ENCODE measurements at regions not wholly inside any gene's neighbourhood (a gene's known extent, or its start where the extent isn't known, plus 50 kb on each side); places are given as distances from the start of the nearest gene placed in this dataset.

DNA sequence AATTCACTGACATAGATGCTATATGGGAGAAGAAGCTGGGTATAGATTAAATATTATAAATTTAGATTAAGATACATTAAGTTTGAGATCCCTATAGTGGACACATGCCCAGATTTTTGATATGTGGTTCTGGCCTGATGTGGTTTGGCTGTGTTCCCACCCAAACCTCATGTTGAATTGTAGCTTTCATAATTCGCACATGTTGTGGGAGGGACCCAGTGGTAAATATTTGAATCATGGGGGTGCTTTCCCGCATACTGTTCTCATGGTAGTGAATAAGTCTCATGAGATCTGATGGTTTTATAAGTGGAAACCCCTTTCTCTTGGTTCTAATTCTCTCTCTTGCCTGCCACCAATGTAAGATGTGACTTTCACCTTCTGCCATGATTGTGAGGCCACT, 189.4 kb upstream of the CD96 start:
- DNase-seq (no peak), ATAC-seq (no peak)

DNA sequence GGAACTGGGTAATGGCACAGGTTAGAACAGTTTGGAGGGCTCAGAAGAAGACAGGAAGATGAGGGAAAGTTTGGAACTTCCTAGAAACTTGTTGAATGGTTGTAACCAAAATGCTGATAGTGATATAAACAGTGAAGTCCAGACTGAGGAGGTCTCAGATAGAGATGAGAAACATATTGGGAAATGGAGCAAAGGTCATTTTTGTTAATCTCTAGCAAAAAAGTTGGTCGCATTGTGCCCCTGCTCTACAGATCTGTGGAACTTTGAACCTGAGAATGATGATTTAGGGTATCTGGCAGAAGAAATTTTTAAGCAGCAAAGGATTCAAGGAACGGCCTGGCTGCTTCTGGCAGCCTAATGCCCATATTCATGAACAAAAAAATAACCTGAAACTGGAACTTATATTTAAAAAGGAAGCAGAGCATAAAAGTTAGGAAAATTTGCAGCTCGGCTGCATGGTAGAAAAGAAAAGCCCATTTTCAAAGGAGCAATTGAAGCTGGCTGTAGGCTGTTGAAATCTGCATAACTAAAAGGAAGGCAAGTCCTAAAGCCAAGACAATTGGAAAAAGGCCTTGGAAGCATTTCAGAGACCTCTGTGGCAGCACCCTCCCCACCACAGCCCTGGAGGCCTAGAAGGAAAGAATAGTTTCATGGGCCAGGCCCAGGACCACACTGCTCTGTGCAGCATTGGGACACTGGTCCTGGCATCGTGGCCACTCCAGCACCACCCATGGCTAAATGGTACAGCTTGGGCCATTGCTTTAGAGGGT, 182.6 kb upstream of the CD96 start:
- ATAC-seq (peak; percentile 32), DNase-seq (no peak)

DNA sequence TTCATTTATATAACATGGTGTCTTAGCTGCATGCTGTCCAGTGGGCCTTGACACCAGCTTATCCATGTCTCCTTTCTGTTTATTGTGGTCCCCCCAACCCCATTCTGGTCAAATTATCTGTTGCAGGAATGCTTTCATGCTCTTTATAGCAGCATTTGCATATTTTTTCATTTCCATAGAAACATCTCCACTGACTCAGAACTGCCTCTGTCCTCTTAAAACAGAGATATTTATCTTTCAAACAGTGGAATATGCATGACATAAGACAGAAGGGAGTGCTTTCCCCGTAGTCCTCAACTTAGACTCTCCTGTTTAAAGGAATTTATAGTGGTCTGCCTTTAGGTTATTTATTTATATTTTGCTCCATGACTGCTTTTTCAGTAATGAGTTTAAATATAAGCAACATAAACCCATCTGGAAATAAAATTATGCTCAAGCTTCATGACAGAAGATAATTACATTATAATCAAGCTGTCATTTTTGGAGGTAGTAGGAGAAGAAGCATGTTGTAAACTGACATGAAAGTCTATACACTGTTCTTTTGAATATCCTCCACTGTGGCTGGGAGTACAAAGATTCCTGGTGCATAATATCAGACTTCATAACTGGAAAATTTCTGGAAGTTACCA, 179.5 kb upstream of the CD96 start:
- ATAC-seq: no peak
- no peak for DNase-seq

DNA sequence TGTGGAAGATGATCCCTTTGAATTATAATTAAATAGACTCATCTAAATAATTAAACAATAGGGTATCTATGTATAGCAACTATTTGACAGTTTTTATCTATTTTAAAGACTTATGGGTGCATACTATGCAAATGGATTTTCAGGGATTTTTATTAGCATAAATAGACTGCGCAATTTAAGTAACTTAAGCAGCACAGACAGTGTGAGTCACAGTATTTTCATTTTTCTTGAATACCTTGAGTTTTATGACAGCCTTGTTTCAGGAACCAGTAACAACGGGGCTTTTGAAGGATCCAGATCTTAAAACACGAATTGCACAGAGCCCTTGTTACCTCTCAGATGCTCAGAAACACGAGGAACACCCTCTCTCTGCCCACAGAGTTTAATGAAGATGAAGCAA, 175.5 kb upstream of the CD96 start:
- no peak for ATAC-seq
- DNase-seq: no peak

DNA sequence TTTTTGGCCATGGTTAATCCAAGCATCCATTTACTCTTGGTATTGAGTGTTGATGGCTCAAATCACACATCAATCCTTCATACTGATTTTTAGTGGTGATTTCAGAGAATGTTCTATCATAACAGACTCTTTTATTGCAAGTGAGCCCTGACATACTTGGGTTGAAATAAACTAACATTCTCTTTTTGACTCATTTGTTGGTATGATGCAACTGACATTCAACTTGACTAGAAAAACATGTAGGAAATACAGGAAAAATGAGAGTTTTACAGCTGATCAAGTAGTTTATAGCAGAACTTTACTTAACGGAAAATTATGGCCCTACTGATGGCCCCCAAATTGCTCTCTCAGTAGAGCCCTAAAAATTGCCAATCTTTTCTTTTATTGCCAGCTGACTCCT, 173.9 kb upstream of the CD96 start:
- DNase-seq (no peak), ATAC-seq (no peak)

DNA sequence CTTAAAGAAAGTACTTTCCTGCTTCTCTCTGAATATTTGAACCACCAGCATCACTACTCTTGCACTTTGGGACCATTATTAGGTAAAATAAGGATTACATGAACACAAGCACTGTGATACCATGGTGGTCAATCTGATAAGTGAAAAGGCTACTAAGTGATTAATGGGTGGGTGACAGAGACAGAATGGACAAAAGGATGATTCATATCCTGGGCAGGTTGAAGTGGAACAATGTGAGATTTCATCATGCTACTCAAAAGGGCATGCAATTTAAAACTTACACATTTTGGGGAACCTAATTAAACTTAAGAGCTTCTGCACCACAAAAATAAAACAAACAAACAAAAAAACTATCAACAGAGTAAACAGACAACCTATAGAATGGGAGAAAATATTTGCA, 172.0 kb upstream of the CD96 start:
- ATAC-seq (no peak), DNase-seq (no peak)

DNA sequence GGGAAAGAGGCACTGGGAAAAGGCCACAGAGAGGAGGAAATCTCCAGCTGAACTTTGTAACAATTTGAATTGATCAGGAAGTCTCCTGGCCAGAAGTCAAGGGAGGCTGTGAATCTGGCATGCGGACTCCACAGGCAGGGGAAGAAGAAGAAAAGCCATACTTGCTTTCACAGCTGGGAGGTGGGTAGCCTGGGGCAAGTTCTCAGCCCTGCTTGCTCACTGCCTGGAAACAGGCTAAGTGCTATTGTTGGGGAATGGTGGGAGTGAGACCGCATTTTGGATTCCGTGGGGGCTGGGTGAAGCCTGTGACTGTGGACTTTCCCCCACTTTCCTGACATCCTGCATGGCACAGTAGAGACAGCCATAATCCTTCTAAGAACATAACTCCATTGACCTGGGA, 168.8 kb upstream of the CD96 start:
- ATAC-seq: no peak

DNA sequence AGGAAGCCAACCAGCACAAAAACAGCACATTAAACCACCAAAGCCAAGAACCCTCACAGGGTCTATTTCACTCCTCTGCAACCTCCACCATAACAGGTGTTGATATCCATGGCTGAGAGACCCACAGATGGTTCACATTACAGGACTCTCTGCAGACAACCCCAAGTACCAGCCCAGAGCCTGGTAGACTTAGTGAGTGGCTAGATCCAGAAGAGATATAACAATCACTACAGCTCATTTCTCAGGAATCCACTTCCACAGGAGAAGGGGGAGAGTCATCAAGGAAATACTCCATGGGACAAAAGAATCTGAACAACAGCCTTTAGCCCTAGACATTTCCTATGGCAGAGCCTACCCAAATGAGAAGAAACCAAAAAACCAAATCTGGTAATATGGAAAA, 168.1 kb upstream of the CD96 start:
- no peak for ATAC-seq
- no peak for DNase-seq

More for the DNA sequence above, 168.8 kb upstream of the CD96 start:
- no peak for DNase-seq

DNA sequence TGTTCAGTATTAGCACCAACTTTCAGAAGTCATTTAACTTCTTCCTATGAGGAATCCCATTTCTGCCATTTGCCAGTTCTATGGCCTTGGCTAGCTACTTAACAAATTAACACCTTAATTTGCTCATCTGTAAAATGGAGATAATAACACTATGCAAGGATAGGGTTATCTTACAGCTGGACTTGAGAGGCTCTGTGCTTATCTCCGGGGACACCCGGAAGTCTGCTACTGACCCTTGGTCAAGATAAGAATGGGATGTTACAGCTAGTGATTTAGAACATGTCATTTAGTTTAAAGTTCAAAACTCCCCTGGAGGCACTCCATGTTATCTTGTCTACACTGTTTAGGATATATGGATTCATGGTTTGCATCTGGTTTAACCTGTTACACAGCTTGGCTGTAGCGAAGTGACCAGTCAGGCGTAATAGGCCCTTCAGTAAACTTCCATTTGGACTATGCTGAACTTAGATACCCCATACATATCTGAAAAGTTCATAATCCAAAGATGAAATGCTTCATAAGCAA, 156.0 kb upstream of the CD96 start:
- DNase-seq: no peak
- no peak for ATAC-seq

DNA sequence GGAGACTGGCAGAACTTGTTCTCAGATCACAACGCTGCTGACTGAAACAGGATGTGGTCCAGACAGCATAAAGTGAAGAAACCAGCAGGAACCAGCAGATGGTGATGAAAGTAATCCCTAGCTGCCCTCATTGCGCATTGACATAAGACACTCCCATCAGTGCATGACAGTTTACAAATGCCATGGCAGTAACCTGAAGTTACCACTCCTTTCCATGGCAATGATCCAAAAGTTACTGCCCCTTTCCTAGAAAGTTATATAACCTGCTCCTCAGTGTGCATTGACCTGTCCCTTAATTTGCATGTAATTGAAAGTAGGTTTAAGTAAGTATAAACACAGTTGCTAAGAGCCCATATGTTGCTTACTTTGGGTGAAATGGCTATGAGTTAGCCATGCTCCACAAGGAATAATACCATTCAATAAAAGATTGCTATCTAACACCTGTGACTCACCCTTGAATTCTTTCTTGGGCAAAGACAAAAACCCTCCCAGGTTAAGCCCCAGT, 149.1 kb upstream of the CD96 start:
- peak; percentile 69 for ATAC-seq
- DNase-seq: peak; percentile 18

DNA sequence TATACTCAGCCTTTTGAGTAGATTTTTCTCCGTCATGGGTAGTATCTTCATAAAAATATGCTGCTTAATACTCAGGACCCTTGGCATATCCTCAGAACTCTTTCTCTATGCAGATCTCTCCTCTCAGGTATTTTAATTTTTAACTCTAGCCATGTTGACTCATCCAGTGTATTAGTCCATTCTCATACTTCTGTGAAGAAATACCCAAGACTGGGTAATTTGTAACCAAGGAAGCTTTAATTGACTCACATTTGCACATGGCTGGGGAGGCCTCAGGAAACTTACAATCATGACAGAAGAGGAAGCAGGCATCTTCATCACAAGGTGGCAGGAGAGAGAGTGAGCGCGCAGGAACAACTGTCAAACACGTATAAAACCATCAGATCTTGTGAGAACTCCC, 129.3 kb upstream of the CD96 start:
- peak; percentile 40 for ATAC-seq
- no peak for DNase-seq

DNA sequence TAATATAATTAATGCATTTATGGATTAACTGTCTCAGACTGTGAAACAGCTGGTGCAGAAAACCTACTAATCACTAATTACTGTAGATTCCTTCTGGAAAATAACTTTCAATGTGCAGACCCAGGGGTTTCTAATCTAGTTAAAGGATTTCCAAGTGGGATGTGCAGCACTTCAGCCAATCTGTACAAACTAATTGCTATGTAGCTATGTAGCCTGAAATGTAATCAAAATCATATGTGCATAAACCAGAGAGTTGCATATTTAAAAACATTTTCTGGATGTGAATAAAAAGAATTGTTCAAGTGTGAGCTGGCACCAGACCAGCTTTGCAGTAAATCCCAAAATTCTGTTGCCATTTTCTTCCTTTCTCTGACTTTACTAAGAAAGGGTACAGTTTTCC, 127.5 kb upstream of the CD96 start:
- DNase-seq (no peak), ATAC-seq (no peak)

DNA sequence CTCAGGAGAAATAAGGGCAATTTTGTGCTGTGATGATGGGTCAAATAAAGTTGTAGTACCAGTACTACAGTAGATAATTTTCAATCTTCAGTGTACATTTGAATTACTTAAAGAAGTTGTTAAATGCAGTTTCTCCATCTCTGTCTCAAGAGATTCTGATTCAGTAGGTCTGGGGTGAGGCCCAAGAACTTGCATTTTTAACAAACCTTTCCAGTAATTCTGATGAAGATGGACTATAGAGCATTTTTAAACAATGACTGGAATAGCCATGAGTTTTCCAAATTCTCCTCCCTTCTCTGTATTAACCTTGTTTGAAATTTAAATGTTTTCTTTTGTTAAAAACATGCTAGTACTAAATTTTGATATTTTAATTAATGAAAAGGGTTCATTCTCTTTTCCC, 127.0 kb upstream of the CD96 start:
- DNase-seq: no peak
- no peak for ATAC-seq

DNA sequence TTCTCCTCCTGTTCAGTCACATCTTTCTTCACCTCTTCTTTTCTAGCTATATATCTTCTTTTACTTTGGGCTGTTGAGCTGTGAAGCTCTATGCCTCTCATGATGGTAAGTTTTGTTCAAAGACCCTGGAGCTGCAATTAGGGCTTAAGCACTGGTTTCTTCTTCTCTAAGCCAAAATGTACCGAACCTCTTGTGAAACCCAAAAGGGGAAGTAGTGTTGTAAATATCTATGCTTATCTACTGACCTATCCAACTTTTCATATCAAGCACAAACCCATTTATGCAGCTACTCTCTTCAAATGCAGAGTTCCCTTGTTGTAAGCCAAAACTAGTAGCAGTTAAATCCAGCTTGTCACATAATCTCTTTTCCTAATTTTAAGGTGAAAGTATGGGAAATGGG, 123.6 kb upstream of the CD96 start:
- DNase-seq (no peak), ATAC-seq (no peak)

DNA sequence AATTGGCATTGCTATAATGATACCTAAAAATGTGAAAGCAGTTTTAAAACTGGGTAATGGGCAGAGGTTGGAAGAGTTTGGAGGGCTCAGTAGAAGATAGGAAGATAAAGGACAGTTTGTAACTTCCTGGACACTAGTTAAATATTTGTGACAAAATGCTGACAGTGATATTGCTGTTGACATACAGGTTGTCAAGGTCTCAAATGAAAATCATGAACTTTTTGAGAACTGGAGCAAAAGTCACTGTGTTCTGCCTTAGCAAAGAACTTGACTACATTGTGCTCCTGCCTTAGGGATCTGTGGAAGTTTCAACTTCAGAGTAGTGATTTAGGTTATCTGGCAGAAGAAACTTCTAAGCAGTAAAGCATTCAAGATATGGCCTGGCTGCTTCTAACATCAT, 113.7 kb upstream of the CD96 start:
- DNase-seq (no peak), ATAC-seq (no peak)

DNA sequence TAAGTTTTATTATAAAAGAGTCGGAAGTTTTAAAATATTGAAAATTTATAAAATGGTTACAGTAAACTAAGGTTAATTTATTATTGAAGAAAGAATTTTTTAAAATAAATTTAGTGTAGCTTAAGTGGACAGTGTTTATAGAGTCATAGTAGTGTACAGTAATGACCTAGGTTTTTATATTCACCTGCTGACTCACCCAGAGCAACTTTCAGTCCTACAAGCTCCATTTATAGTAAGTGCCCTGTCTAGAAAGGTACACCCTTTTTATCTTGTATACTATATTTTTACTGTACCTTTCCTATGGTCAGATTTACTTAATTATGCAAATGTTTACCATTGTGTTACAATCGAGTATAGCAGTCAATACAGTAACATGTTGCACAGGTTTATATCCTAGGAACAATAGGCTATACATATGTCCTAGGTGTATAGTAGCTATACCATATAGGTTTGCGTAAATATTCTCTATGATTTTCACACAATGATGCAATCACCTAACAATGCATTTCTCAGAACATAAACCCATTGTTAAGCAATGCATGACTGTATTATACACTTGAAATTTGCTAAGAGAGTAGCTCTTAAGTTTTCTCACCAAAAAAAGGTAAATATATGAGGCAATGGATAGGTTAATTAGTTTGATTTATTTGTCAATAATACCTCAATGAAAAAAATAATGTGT, 106.9 kb upstream of the CD96 start:
- ATAC-seq (no peak), DNase-seq (no peak)

DNA sequence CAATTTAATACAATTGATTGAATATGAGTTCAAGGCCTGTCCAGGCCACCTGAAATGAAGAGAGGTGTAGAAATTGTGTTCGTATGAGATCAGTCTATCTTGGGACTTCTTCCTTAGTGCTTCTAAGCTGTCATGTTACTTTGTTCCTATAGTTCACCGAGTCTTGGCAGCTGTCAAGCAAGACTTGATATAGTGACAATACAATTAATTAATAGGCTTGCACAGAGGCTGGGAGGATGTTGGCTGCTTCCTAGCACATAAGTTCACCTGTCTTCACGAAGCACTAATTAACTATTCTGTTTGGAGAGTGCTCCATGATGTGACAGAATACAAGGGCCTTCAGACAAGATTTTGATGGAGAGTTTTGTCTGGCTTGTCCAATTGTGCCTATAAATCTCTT, 103.7 kb upstream of the CD96 start:
- DNase-seq (no peak), ATAC-seq (no peak)

DNA sequence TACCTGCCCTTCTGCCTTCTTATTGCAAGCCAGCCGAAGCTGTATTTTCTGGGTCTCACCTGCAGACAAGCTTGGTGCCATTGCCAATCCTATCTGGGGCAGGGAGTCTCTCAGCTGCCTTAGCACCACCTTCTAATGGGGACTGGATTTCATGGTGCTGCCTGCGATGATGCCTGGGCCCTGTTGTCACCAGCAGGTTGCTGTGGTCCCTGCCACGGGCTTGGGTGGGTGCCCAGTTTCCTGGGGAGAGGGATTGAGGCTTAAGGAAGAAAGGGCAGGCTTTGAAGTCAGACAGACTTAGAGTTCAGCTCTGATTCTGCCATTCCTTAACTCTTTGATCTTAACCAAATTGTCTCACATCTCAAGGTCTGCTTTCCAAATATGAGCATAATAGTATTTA, 87.4 kb upstream of the CD96 start:
- DNase-seq: no peak
- ATAC-seq: no peak

DNA sequence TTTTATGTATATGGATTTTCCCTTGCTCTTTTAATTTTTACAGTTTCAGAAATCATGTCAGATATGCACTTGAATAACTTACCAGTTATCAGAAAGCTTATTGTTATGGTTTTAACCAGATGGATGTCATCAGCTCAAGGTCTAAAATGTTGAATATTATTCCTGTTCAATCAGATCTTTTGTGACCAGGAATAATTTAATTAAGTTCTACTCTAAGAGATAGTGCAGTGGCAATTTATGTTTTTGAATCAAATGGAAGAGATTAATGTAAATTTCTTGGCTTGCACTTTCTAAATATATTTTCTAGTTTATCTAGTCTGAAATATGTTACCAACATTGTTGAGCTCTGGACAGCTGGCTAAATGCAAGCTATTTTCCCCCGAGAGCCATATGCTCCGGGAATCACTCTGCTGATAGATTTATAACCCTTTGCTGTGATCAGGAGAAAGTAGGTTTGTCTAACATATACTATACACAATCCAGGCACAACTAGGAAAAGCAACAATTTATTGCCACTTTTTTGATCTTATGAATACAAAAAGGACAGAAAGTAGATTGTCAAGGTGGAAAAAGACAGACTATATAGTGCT, 76.8 kb upstream of the CD96 start:
- DNase-seq (no peak), ATAC-seq (no peak)

DNA sequence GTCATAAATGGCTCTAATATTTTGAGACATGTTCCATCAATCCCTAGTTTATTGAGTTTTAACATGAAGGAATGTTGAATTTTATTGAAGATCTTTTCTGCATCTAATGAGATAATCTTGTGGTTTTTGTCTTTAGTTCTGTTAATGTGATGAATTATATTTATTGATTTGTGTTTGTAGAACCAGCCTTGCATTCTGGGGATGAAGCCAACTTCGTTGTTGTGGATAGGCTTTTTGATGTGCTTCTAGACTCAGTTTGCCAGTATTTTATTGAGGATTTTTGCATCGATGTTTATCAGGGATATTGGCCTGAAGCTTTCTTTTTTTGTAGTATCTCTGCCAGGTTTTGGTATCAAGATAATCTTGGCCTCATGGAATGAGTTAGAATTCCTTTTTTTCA, 72.0 kb upstream of the CD96 start:
- no peak for DNase-seq
- no peak for ATAC-seq

DNA sequence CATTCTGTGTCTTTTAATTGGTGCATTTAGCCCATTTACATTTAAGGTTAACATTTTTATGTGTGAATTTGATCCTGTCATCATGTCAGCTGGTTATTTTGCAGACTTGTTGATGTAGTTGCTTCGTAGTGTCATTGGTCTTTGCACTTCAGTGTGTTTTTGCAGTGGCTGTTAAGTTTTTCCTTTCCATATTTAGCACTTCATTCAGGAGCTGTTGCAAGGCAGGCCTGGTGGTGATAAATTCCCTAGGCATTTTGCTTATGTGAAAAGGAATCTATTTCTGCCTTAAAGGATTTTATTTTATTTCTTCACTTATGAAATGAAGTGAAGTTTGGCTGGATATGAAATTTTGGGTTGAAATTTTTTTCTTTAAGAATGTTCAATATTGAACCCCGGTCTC, 70.2 kb upstream of the CD96 start:
- no peak for ATAC-seq
- no peak for DNase-seq

DNA sequence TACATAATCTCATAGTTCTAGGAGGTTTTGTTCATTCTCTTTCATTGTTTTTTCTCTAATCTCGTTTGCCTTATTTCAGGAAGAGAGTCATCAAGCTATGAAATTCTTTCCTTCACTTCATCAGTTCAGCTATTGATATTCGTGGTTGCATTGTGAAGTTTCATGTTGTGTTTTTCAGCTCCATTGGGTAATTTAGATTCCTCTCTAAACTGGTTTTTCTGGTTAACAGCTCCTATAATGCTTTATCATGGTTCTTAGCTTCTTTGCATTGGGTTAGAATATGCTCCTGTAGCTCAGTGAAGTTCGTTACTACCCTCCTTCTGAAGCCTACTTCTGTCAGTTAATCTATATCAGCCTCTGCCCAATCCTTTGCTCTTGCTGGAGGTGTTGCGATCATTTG, 69.4 kb upstream of the CD96 start:
- no peak for ATAC-seq
- no peak for DNase-seq

DNA sequence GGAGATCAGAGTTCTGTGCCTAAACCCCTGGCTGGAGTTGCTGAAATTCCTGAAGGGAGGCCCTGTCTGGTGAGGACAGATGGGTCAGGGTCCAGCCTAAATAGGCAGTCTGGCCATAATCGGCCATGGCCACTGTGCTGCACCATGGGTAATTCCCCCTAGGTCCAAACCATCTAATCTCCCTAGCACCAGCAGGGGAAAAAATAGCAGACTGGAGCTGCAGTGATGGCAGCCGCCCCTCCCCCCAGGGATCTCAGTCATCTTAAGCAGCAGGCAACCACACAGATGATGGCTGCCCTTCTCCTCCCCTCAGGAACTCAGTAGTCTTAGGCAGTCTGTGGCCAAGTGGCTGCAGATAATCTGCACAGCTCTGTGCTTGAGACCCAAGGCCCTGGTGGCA, 68.4 kb upstream of the CD96 start:
- ATAC-seq (no peak), DNase-seq (no peak)

Data from stimulated activated naive CD8-positive, alpha-beta T cell treated with anti-CD3 and anti-CD28 coated beads, Interleukin-15, Interleukin-2, amounts not matched to agents 100 U/mL and 50 U/mL, for 24 hours (primary cell).